HS-5 (cell line): ENCODE measurements at regions not wholly inside any gene's neighbourhood (a gene's known extent, or its start where the extent isn't known, plus 50 kb on each side); places are given as distances from the start of the nearest gene placed in this dataset.

Source experiments
- DNase-seq: peaks from one replicate; pipeline ENCODE4 v3.0.0-alpha.2; 2012; ENCODE audit warnings: low read depth

GRCh38 chr17:79521225-79521624 is 89.6 kb downstream of the RBFOX3 start:
- DNase-seq, result no peak

- no peak for DNase-seq
Measured at GRCh38 chr17:79520167-79521165, 90.4 kb downstream of the RBFOX3 start.

GRCh38 chr17:79519601-79520000 is 91.2 kb downstream of the RBFOX3 start:
- DNase-seq, result no peak

GRCh38 chr17:79518585-79519523 is 92.0 kb downstream of the RBFOX3 start:
- DNase-seq, result no peak

- DNase-seq, result no peak
Measured at GRCh38 chr17:79517827-79518584, 92.8 kb downstream of the RBFOX3 start.

- no peak for DNase-seq
Measured at GRCh38 chr17:79515646-79516571, 94.9 kb downstream of the RBFOX3 start.

GRCh38 chr17:79515110-79515509 is 95.7 kb downstream of the RBFOX3 start:
- DNase-seq, result no peak

- no peak for DNase-seq
Measured at GRCh38 chr17:79513820-79514535, 96.9 kb downstream of the RBFOX3 start.

- DNase-seq, result no peak
Measured at GRCh38 chr17:79513206-79513605, 97.6 kb downstream of the RBFOX3 start.

GRCh38 chr17:79511471-79511870 is 99.4 kb downstream of the RBFOX3 start:
- no peak for DNase-seq

- no peak for DNase-seq
Measured at GRCh38 chr17:79510071-79510470, 100.8 kb downstream of the RBFOX3 start.

- no peak for DNase-seq
Measured at GRCh38 chr17:79509490-79509889, 101.4 kb downstream of the RBFOX3 start.

- DNase-seq, result no peak
Measured at GRCh38 chr17:79509008-79509407, 101.8 kb downstream of the RBFOX3 start.

GRCh38 chr17:79508291-79508716 is 102.5 kb downstream of the RBFOX3 start:
- DNase-seq, result no peak

- no peak for DNase-seq
Measured at GRCh38 chr17:79506955-79507354, 103.9 kb downstream of the RBFOX3 start.

- DNase-seq, result no peak
Measured at GRCh38 chr17:79506150-79506870, 104.5 kb downstream of the RBFOX3 start.

- no peak for DNase-seq
Measured at GRCh38 chr17:79505199-79505598, 105.7 kb downstream of the RBFOX3 start.

- DNase-seq, result no peak
Measured at GRCh38 chr17:79504181-79504605, 106.7 kb downstream of the RBFOX3 start.

- no peak for DNase-seq
Measured at GRCh38 chr17:79503126-79503839, 107.6 kb downstream of the RBFOX3 start.
